ENCODE measurements at regions not wholly inside any gene's neighbourhood (a gene's known extent, or its start where the extent isn't known, plus 50 kb on each side); places are given as distances from the start of the nearest gene placed in this dataset.

DNA sequence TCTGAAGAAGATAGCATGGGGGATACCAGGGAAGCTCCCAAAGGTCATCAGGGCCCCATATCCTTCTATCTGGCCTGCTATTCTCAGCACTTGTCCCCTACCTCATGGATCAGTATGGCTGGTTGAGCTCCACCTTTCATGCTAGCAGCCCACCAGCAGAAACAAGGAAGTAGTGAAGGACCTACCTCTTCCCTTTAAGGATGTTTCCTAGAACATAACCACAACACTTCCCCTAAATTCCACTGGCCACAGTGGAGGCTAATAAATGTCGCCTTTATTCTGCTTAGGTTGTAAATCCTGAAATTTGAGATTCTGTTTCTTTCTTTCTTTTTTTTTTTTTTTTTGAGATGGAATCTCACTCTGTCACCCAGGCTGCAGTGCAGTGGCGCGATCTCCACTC, 128.6 kb upstream of the PARP11 start:
- ChIA-PET POLR2A (no interaction called here), CTCF (no interaction called here)

More for the DNA sequence above, 128.6 kb upstream of the PARP11 start:
- TF ChIP-seq SP1 (IDR thresholded peaks at IDR 0.05; ENCODE audit: low read depth) (no peak), POLR2AphosphoS5 (IDR thresholded peaks at IDR 0.05; ENCODE audit: low read depth, low read length) (no peak), CBX3 (IDR thresholded peaks at IDR 0.05; ENCODE audit: low read depth) (no peak), SIN3A (IDR thresholded peaks at IDR 0.05; ENCODE audit: low read depth) (no peak), EGR1 (IDR thresholded peaks at IDR 0.05; ENCODE audit: low read depth) (no peak), SRF (IDR thresholded peaks at IDR 0.05; ENCODE audit: low read depth) (no peak), ZFX (IDR thresholded peaks at IDR 0.05) (no peak), EZH2phosphoT487 (IDR thresholded peaks at IDR 0.05; ENCODE audit: borderline replicate concordance) (no peak), YY1 (IDR thresholded peaks at IDR 0.05; ENCODE audit: extremely low read depth, insufficient replicate concordance, low read depth, low read length) (no peak), RAD21 (IDR thresholded peaks at IDR 0.05; ENCODE audit: low read depth) (no peak), POLR2A (IDR thresholded peaks at IDR 0.05; ENCODE audit: borderline replicate concordance, extremely low read depth, insufficient read depth, insufficient read length) (no peak), CEBPB (IDR thresholded peaks at IDR 0.05; ENCODE audit: low read depth) (no peak), FOSL1 (IDR thresholded peaks at IDR 0.05; ENCODE audit: low read depth) (no peak)
- TF ChIP-seq, protein P1, sequence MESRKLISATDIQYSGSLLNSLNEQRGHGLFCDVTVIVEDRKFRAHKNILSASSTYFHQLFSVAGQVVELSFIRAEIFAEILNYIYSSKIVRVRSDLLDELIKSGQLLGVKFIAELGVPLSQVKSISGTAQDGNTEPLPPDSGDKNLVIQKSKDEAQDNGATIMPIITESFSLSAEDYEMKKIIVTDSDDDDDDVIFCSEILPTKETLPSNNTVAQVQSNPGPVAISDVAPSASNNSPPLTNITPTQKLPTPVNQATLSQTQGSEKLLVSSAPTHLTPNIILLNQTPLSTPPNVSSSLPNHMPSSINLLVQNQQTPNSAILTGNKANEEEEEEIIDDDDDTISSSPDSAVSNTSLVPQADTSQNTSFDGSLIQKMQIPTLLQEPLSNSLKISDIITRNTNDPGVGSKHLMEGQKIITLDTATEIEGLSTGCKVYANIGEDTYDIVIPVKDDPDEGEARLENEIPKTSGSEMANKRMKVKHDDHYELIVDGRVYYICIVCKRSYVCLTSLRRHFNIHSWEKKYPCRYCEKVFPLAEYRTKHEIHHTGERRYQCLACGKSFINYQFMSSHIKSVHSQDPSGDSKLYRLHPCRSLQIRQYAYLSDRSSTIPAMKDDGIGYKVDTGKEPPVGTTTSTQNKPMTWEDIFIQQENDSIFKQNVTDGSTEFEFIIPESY (IDR thresholded peaks at IDR 0.05; ENCODE audit: extremely low read depth, insufficient replicate concordance, low read length) = no peak
- TF ChIP-seq, protein P2, sequence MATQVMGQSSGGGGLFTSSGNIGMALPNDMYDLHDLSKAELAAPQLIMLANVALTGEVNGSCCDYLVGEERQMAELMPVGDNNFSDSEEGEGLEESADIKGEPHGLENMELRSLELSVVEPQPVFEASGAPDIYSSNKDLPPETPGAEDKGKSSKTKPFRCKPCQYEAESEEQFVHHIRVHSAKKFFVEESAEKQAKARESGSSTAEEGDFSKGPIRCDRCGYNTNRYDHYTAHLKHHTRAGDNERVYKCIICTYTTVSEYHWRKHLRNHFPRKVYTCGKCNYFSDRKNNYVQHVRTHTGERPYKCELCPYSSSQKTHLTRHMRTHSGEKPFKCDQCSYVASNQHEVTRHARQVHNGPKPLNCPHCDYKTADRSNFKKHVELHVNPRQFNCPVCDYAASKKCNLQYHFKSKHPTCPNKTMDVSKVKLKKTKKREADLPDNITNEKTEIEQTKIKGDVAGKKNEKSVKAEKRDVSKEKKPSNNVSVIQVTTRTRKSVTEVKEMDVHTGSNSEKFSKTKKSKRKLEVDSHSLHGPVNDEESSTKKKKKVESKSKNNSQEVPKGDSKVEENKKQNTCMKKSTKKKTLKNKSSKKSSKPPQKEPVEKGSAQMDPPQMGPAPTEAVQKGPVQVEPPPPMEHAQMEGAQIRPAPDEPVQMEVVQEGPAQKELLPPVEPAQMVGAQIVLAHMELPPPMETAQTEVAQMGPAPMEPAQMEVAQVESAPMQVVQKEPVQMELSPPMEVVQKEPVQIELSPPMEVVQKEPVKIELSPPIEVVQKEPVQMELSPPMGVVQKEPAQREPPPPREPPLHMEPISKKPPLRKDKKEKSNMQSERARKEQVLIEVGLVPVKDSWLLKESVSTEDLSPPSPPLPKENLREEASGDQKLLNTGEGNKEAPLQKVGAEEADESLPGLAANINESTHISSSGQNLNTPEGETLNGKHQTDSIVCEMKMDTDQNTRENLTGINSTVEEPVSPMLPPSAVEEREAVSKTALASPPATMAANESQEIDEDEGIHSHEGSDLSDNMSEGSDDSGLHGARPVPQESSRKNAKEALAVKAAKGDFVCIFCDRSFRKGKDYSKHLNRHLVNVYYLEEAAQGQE (IDR thresholded peaks at IDR 0.05; ENCODE audit: low read depth) = no peak
- TF ChIP-seq, protein P3, sequence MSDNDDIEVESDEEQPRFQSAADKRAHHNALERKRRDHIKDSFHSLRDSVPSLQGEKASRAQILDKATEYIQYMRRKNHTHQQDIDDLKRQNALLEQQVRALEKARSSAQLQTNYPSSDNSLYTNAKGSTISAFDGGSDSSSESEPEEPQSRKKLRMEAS (IDR thresholded peaks at IDR 0.05) = no peak
- TF ChIP-seq, protein P4, sequence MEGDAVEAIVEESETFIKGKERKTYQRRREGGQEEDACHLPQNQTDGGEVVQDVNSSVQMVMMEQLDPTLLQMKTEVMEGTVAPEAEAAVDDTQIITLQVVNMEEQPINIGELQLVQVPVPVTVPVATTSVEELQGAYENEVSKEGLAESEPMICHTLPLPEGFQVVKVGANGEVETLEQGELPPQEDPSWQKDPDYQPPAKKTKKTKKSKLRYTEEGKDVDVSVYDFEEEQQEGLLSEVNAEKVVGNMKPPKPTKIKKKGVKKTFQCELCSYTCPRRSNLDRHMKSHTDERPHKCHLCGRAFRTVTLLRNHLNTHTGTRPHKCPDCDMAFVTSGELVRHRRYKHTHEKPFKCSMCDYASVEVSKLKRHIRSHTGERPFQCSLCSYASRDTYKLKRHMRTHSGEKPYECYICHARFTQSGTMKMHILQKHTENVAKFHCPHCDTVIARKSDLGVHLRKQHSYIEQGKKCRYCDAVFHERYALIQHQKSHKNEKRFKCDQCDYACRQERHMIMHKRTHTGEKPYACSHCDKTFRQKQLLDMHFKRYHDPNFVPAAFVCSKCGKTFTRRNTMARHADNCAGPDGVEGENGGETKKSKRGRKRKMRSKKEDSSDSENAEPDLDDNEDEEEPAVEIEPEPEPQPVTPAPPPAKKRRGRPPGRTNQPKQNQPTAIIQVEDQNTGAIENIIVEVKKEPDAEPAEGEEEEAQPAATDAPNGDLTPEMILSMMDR (IDR thresholded peaks at IDR 0.05 in 2 of 3, conservative IDR thresholded peaks at IDR 0.05 in 1 of 3; ENCODE audit: borderline replicate concordance in 1 of 3, insufficient read depth in 1 of 3, low read depth in 2 of 3, low read length in 2 of 3) = no peak
- no peak overlapping the region for H3K27ac ChIP-seq (ENCODE audit: low read depth, low read length)
- H3K9me3 ChIP-seq (ENCODE audit: control insufficient read depth in 1 of 2, insufficient read depth in 1 of 2, low read depth in 1 of 2, low read length in 2 of 2) = no peaks in the 10 kb centered on the region; a peak in 1 of 4 replicates
- H3K27me3 ChIP-seq (ENCODE audit: insufficient read depth, low read length) = peaks cover 17% of the 10 kb centered on the region; the same call in 1 of the 2 replicates
- no peak for DNase-seq (ENCODE audit: low read depth, low spot score)
- no peak overlapping the region for H2AFZ ChIP-seq (ENCODE audit: low read depth, low read length, poor library complexity, severe bottlenecking)
- H3K4me1 ChIP-seq (ENCODE audit: control insufficient read depth in 1 of 2, insufficient read depth in 2 of 2, low read length in 2 of 2) = peaks cover 0 to 5% of the 10 kb centered on the region in 2 experiments; a peak in 2 of 4 replicates
- H3K9me2 ChIP-seq (ENCODE audit: insufficient read depth) = no peaks in the 10 kb centered on the region
- H3K9ac ChIP-seq (ENCODE audit: low read length) = no peak overlapping the region
- intact Hi-C loops (cut with micrococcal nuclease) = no loop called here
- H3K36me3 ChIP-seq (ENCODE audit: control insufficient read depth in 1 of 2, insufficient read depth in 2 of 2, low read length in 2 of 2) = no peaks in the 10 kb centered on the region
- no peaks in the 10 kb centered on the region for H3K79me2 ChIP-seq (ENCODE audit: insufficient read depth, low read length)
- no peak for ATAC-seq
- RAD21 ChIA-PET (ENCODE audit: low non-redundant PET in 1 of 2, low total read pairs in 2 of 2, uncharacterized antibody in 2 of 2, unreplicated experiment in 2 of 2) = no interaction called here
- BruUV-seq (replicated peaks) = no TSS peak
- no peaks in the 10 kb centered on the region for H4K20me1 ChIP-seq (ENCODE audit: insufficient read depth)
- no peak overlapping the region for H3K4me3 ChIP-seq (replicated peaks in 1 of 2; ENCODE audit: low read depth in 1 of 2, low read length in 2 of 2)
- no peak overlapping the region for H3K4me2 ChIP-seq (ENCODE audit: low read length)

Data from HCT116 (cell line).